ENCODE measurements at regions not wholly inside any gene's neighbourhood (a gene's known extent, or its start where the extent isn't known, plus 50 kb on each side); places are given as distances from the start of the nearest gene placed in this dataset.
"Not testable (repeated sequence)": the region's sequence is repeated elsewhere in the genome, so short reads cannot be mapped to it uniquely, and the experiment has no call there.

- DNase-seq: no peak
Measured at GRCh38 chr5:84961193-84961592, 576.5 kb upstream of the EDIL3 start.

- DNase-seq: no peak
Measured at GRCh38 chr5:84961903-84962302, 577.2 kb upstream of the EDIL3 start.

GRCh38 chr5:84983093-84983492, 598.4 kb upstream of the EDIL3 start:
- DNase-seq: no peak

- DNase-seq: no peak
Measured at GRCh38 chr5:84985148-84985547, 600.5 kb upstream of the EDIL3 start.

GRCh38 chr5:84986688-84987087, 602.0 kb upstream of the EDIL3 start:
- no peak for DNase-seq

- no peak for DNase-seq
Measured at GRCh38 chr5:85000671-85001070, 616.0 kb upstream of the EDIL3 start.

- DNase-seq: not testable (repeated sequence)
Measured at GRCh38 chr5:85002026-85002425, 617.3 kb upstream of the EDIL3 start.

- no peak for DNase-seq
Measured at GRCh38 chr5:85010014-85010562, 625.4 kb upstream of the EDIL3 start.

GRCh38 chr5:85017261-85017660, 632.6 kb upstream of the EDIL3 start:
- DNase-seq: no peak

- DNase-seq: no peak
Measured at GRCh38 chr5:85030316-85031084, 645.8 kb upstream of the EDIL3 start.

- DNase-seq: no peak
Measured at GRCh38 chr5:85049020-85049419, 664.3 kb upstream of the EDIL3 start.

- DNase-seq: no peak
Measured at GRCh38 chr5:85052826-85053225, 668.1 kb upstream of the EDIL3 start.

- DNase-seq: no peak
Measured at GRCh38 chr5:85069659-85070640, 685.3 kb upstream of the EDIL3 start.

- DNase-seq: no peak
Measured at GRCh38 chr5:85077581-85077980, 692.9 kb upstream of the EDIL3 start.

- no peak for DNase-seq
Measured at GRCh38 chr5:85096421-85096820, 711.7 kb upstream of the EDIL3 start.

GRCh38 chr5:85108471-85108870, 723.8 kb upstream of the EDIL3 start:
- no peak for DNase-seq

- no peak for DNase-seq
Measured at GRCh38 chr5:85109616-85110015, 724.9 kb upstream of the EDIL3 start.

GRCh38 chr5:85132269-85132668, 747.6 kb upstream of the EDIL3 start:
- DNase-seq: no peak

- DNase-seq: no peak
Measured at GRCh38 chr5:85140471-85140870, 755.8 kb upstream of the EDIL3 start.

GRCh38 chr5:85143138-85143537, 758.5 kb upstream of the EDIL3 start:
- no peak for DNase-seq

GRCh38 chr5:85148701-85149100, 764.0 kb upstream of the EDIL3 start:
- no peak for DNase-seq

GRCh38 chr5:85159395-85159794, 774.7 kb upstream of the EDIL3 start:
- no peak for DNase-seq

- no peak for DNase-seq
Measured at GRCh38 chr5:85168474-85168873, 783.8 kb upstream of the EDIL3 start.

GRCh38 chr5:85170183-85170582, 785.5 kb upstream of the EDIL3 start:
- no peak for DNase-seq
